ENCODE measurements at regions not wholly inside any gene's neighbourhood (a gene's known extent, or its start where the extent isn't known, plus 50 kb on each side); places are given as distances from the start of the nearest gene placed in this dataset.

DNA sequence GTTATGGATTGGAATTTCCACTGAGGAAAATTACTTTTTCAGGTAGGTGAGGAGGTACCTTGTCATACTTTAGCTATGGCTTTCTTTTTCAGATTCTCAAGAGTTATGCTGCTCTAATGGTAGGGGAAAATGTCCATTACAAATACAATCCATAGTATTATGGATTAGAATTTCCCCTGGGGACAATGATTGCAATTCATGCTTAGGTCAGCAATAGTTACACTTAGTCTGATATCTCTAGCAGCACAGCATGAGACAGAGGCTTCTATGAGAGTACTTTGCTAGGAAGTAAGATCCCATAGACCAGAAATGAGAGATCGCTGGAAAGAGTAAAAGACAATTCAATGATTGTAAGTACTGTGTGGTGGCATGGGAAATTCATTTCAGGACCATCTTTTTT, 949.5 kb upstream of the CDH8 start:
- no peaks in the 10 kb centered on the region for H3K4me1 Mint-ChIP-seq (ENCODE audit: low read depth, unreplicated experiment)
- Histone ChIP-seq H3K9me3 (no peaks in the 10 kb centered on the region), H3K4me3 (ENCODE audit: low read depth, low read length) (no peak overlapping the region), H3K36me3 (ENCODE audit: control insufficient read depth, insufficient read depth, low read length) (no peaks in the 10 kb centered on the region), H3K4me1 (no peaks in the 10 kb centered on the region), H3K27me3 (replicated peaks; ENCODE audit: control insufficient read depth, insufficient read depth, low read length) (no peaks in the 10 kb centered on the region)
- intact Hi-C loops (cut with micrococcal nuclease; ENCODE audit: unreplicated experiment): no loop called here
- CTCF ChIA-PET: no interaction called here
- no peak overlapping the region for H3K27ac Mint-ChIP-seq (ENCODE audit: unreplicated experiment)
- H3K27me3 Mint-ChIP-seq (ENCODE audit: insufficient read depth, unreplicated experiment): peaks cover 5% of the 10 kb centered on the region
- H3K4me3 Mint-ChIP-seq (ENCODE audit: unreplicated experiment): no peak overlapping the region
- POLR2A ChIA-PET: no interaction called here
- no peaks in the 10 kb centered on the region for H3K9me3 Mint-ChIP-seq (ENCODE audit: unreplicated experiment)
- DNase-seq: no peak
- BruUV-seq (replicated peaks): no TSS peak
- no peaks in the 10 kb centered on the region for H3K36me3 Mint-ChIP-seq (ENCODE audit: insufficient read depth, unreplicated experiment)
- TF ChIP-seq CTCF (IDR thresholded peaks at IDR 0.05; ENCODE audit: insufficient read depth in 1 of 2, low read depth in 1 of 2, low read length in 1 of 2, severe bottlenecking in 1 of 2, unreplicated experiment in 1 of 2): no peak

DNA sequence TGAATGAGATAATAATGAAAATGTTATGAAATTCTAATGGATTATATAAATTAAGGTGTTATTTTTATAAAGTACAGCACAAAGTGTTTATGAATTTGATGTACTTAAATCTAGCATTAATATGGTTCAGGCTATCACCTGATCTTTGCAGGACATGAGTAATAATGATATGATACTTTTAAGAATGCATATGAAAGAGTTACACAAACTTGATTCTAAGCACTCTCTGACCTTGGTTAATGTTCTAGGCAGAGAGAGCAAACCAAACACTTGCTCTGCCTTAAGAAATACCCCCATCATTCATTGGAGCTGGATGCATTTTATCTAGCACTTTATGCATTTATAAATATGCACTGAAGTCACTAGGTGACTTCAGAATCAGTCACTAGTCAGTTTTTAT, 942.2 kb upstream of the CDH8 start:
- Mint-ChIP-seq H3K27me3 (ENCODE audit: insufficient read depth, unreplicated experiment) (peaks cover 14% of the 10 kb centered on the region), H3K27ac (ENCODE audit: unreplicated experiment) (no peak overlapping the region), H3K36me3 (ENCODE audit: insufficient read depth, unreplicated experiment) (no peaks in the 10 kb centered on the region), H3K4me1 (ENCODE audit: low read depth, unreplicated experiment) (no peaks in the 10 kb centered on the region), H3K9me3 (ENCODE audit: unreplicated experiment) (no peaks in the 10 kb centered on the region), H3K4me3 (ENCODE audit: unreplicated experiment) (no peak overlapping the region)
- POLR2A ChIA-PET: no interaction called here
- no TSS peak for BruUV-seq (replicated peaks)
- Histone ChIP-seq H3K9me3 (no peaks in the 10 kb centered on the region), H3K27me3 (replicated peaks; ENCODE audit: control insufficient read depth, insufficient read depth, low read length) (no peaks in the 10 kb centered on the region), H3K36me3 (ENCODE audit: control insufficient read depth, insufficient read depth, low read length) (no peaks in the 10 kb centered on the region), H3K4me3 (ENCODE audit: low read depth, low read length) (no peak overlapping the region), H3K4me1 (no peaks in the 10 kb centered on the region)
- CTCF ChIA-PET: no interaction called here
- DNase-seq: no peak
- intact Hi-C loops (cut with micrococcal nuclease; ENCODE audit: unreplicated experiment): no loop called here
- no peak for TF ChIP-seq CTCF (IDR thresholded peaks at IDR 0.05; ENCODE audit: insufficient read depth in 1 of 2, low read depth in 1 of 2, low read length in 1 of 2, severe bottlenecking in 1 of 2, unreplicated experiment in 1 of 2)

GRCh38 chr16:62977876-62978275, 941.6 kb upstream of the CDH8 start:
- no peak overlapping the region for H3K4me3 Mint-ChIP-seq (ENCODE audit: unreplicated experiment)
- Histone ChIP-seq H3K9me3 (no peaks in the 10 kb centered on the region), H3K36me3 (ENCODE audit: control insufficient read depth, insufficient read depth, low read length) (no peaks in the 10 kb centered on the region), H3K4me1 (no peaks in the 10 kb centered on the region), H3K27me3 (replicated peaks; ENCODE audit: control insufficient read depth, insufficient read depth, low read length) (no peaks in the 10 kb centered on the region), H3K4me3 (ENCODE audit: low read depth, low read length) (no peak overlapping the region)
- no TSS peak for BruUV-seq (replicated peaks)
- intact Hi-C loops (cut with micrococcal nuclease; ENCODE audit: unreplicated experiment): no loop called here
- DNase-seq: no peak
- no peaks in the 10 kb centered on the region for H3K36me3 Mint-ChIP-seq (ENCODE audit: insufficient read depth, unreplicated experiment)
- CTCF ChIA-PET: no interaction called here
- H3K9me3 Mint-ChIP-seq (ENCODE audit: unreplicated experiment): no peaks in the 10 kb centered on the region
- H3K27ac Mint-ChIP-seq (ENCODE audit: unreplicated experiment): no peak overlapping the region
- no peaks in the 10 kb centered on the region for H3K4me1 Mint-ChIP-seq (ENCODE audit: low read depth, unreplicated experiment)
- H3K27me3 Mint-ChIP-seq (ENCODE audit: insufficient read depth, unreplicated experiment): peaks cover 11% of the 10 kb centered on the region
- POLR2A ChIA-PET: no interaction called here
- TF ChIP-seq CTCF (IDR thresholded peaks at IDR 0.05; ENCODE audit: insufficient read depth in 1 of 2, low read depth in 1 of 2, low read length in 1 of 2, severe bottlenecking in 1 of 2, unreplicated experiment in 1 of 2): no peak
